GM10248 (cell line): ENCODE measurements at regions not wholly inside any gene's neighbourhood (a gene's known extent, or its start where the extent isn't known, plus 50 kb on each side); places are given as distances from the start of the nearest gene placed in this dataset.

Experiments
- CTCF ChIA-PET: fragments of 300-600 bp; sonication (Branson Sonifier 250); formaldehyde crosslinking; extraction: SDS; loops from one replicate; lab custom pipeline; 2021; ENCODE audit warnings: antibody characterized with exemption; lab: Yijun Ruan, JAX
- POLR2A ChIA-PET: fragments of 350-650 bp; sonication (Branson Sonifier 250); formaldehyde crosslinking; extraction: SDS; loops from one replicate; lab custom pipeline; 2020; ENCODE audit warnings: antibody characterized with exemption; lab: Yijun Ruan, JAX
- DNase-seq: peaks from one replicate; pipeline ENCODE4 v3.0.0; 2012; ENCODE audit errors: extremely low spot score
- TF ChIP-seq, protein P1 (sequence below): IDR thresholded peaks from 2 replicates; pipeline ENCODE4 v1.5.1; 2012; ENCODE audit warnings: mild to moderate bottlenecking, low read depth; ENCODE audit errors: extremely low read depth, missing control alignments, control extremely low read depth

- TF ChIP-seq, protein P1, sequence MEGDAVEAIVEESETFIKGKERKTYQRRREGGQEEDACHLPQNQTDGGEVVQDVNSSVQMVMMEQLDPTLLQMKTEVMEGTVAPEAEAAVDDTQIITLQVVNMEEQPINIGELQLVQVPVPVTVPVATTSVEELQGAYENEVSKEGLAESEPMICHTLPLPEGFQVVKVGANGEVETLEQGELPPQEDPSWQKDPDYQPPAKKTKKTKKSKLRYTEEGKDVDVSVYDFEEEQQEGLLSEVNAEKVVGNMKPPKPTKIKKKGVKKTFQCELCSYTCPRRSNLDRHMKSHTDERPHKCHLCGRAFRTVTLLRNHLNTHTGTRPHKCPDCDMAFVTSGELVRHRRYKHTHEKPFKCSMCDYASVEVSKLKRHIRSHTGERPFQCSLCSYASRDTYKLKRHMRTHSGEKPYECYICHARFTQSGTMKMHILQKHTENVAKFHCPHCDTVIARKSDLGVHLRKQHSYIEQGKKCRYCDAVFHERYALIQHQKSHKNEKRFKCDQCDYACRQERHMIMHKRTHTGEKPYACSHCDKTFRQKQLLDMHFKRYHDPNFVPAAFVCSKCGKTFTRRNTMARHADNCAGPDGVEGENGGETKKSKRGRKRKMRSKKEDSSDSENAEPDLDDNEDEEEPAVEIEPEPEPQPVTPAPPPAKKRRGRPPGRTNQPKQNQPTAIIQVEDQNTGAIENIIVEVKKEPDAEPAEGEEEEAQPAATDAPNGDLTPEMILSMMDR: no peak
- CTCF ChIA-PET: no interaction called here
- no peak for DNase-seq
- POLR2A ChIA-PET: no interaction called here
Measured at GRCh38 chr12:125381373-125381772, 316.1 kb downstream of the AACS start.

DNA sequence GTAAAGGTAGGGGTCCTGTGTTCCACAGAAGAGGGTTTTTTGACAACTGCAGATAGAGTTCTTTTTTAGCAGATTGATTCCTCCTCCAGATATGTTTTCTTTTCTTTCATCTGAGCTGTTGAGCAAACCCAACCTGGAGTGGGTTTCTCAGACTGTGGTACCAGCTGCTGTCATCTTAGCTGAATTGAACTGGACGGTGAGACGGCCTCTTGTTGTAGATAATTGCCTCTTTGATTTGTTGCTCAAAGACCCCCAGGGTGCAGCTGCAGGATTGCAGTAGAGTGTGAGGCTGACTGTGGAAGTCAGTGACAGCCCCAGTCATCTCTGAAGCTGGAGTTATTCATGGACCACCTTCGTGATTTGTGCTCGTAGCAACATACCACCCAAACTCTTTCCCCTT lies 317.7 kb downstream of the AACS start:
- ChIA-PET CTCF (interaction anchor here (1.7 kb wide), 1 partner anchor 52 kb away, joined by 4 read pairs; no protein-coding TSS in a partner anchor), POLR2A (no interaction called here)
- TF ChIP-seq, protein P1: no peak

DNA sequence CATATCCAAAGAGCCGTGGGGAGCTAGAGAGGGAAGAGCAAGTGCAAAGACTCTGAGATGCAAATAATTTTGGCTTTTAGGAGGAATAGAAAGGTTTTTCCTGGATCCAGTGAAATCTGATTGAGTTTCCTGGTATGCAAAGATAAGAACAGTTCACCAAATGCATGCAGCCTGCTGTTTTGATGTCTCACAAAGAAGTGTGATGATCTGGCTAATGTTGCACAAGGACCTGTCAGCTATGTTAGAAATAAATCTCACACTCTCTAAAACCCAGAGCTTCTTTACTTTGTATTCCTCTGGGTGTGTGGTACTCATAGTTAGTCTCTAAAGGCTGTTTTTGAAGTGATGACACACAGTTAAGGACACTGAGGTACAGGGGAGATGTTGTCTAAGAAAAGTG lies 321.4 kb downstream of the AACS start:
- ChIA-PET POLR2A (no interaction called here), CTCF (interaction anchor here (0.9 to 1.5 kb wide), 3 partner anchors 8 to 132 kb away, joined by 3 to 6 read pairs (median 3); no protein-coding TSS in a partner anchor)
- TF ChIP-seq, protein P1: no peak
- DNase-seq: no peak

More for the DNA sequence above, 317.7 kb downstream of the AACS start:
- DNase-seq: no peak

- CTCF ChIA-PET: interaction anchor here (0.9 to 1.5 kb wide), 4 partner anchors 9 to 204 kb away, joined by 3 to 6 read pairs (median 3); no protein-coding TSS in a partner anchor
- TF ChIP-seq, protein P1: no peak
- POLR2A ChIA-PET: no interaction called here
- no peak for DNase-seq
Measured at GRCh38 chr12:125387206-125387605, 322.0 kb downstream of the AACS start.

DNA sequence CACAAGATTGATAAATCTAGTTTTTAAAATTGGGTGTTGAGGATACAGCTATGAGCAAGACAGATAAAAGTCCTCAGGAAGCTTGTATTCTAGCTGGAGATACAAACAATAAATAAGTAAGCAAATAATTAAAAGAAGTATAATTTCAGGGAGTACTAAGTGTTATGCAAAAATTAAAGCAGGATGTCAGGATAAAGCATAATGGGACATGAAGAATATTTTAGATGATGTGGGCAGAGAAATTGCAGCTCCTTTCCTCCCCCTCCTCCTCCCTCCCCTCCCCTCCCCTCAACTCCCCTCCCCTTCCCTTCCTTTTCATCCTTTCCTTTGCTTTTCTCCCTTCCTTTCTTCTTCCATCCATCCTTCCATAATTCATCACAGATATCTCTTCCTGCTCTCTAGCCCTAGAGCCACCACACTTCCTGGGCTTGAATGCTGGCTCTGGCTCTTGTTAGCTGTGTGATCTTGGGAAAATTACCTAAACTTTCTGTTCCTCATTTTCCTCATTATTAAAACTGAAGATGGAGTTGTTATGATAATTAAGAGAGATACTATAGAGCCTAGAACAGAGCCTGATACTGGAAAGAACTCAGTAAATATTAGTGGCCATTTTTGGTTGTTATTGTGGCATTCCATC lies 323.9 kb downstream of the AACS start:
- ChIA-PET POLR2A (no interaction called here), CTCF (interaction anchor here (1.6 to 2.0 kb wide), 2 partner anchors 11 to 58 kb away, joined by 3 to 8 read pairs; no protein-coding TSS in a partner anchor)
- DNase-seq: no peak
- TF ChIP-seq, protein P1: no peak

DNA sequence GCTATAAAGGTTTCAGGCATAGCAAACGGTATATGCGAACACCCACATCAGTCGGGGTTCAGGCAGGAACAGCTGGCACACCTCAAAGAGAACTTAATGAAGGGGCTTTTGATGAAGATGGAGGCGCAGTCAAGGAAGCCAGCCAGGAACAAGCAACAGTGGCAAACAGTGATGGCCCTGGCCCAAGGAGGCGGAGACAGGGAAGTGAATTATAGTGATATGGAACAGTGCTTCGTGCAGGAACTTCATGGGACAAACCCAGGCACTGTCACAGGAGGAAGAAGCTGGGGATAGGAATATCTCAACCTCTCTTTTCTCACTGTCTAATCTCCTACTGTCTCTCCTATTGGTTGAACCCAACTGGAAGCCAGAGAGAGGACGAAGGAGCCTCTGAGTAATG lies 328.3 kb downstream of the AACS start:
- ChIA-PET POLR2A (no interaction called here), CTCF (interaction anchor here (1.4 to 1.6 kb wide), 2 partner anchors 11 to 21 kb away, joined by 3 read pairs; no protein-coding TSS in a partner anchor)
- TF ChIP-seq, protein P1: no peak
- no peak for DNase-seq
